Neural progenitor cell (in vitro differentiated cells): ENCODE measurements at regions not wholly inside any gene's neighbourhood (a gene's known extent, or its start where the extent isn't known, plus 50 kb on each side); places are given as distances from the start of the nearest gene placed in this dataset.

Experiments used
- EZH2 ChIP-seq: fragments of 200-600 bp; sonication (generic); IDR thresholded peaks from 2 replicates; pipeline ENCODE4 v1.6.1; 2017; ENCODE audit warnings: antibody characterized with exemption, mild to moderate bottlenecking, moderate library complexity
- EZH2phosphoT487 ChIP-seq: fragments of 200-600 bp; sonication (generic); IDR thresholded peaks from 2 replicates; pipeline ENCODE4 v1.6.1; 2017; ENCODE audit warnings: antibody characterized with exemption
- TF ChIP-seq, protein P1 (sequence below): fragments of 200-600 bp; sonication (generic); IDR thresholded peaks from 2 replicates; pipeline ENCODE4 v1.5.1; 2017; ENCODE audit warnings: antibody characterized with exemption, mild to moderate bottlenecking

DNA sequence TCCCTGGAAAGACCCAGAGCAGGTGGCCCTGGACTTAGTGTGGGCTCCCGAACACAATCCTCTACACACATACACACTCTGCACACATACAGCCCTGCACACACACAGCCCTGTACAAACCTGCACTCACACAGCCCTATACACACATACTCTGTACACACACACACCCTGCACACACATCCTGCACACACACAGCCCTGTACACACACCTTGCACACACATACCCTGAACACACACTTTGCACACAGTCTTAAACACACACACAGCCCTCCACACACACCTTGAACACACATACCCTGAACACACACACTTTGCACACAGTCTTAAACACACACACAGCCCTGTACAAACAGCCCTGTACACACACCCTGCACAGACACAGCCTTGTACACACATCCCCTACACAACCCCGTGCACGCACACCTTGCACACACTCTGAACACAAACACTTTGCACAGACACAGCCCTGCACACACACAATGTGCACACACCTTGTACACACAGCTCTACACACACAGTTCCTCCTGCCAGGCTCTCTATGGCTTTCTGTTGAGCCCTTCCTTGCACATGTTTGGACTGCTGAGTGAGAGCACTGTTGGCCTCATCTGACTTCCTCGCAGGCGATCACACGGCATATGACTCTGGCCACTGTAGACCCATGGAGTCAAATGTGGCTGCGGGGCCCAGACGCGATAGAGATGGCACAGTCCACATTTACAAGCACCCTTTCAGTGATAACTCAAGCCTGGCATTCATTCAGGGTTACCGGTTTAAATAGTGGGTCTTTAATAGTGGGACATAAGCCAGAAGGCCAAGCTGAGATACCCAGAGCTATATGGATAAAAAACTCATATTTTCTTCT, 245.7 kb upstream of the IRX1 start:
- TF ChIP-seq, protein P1, sequence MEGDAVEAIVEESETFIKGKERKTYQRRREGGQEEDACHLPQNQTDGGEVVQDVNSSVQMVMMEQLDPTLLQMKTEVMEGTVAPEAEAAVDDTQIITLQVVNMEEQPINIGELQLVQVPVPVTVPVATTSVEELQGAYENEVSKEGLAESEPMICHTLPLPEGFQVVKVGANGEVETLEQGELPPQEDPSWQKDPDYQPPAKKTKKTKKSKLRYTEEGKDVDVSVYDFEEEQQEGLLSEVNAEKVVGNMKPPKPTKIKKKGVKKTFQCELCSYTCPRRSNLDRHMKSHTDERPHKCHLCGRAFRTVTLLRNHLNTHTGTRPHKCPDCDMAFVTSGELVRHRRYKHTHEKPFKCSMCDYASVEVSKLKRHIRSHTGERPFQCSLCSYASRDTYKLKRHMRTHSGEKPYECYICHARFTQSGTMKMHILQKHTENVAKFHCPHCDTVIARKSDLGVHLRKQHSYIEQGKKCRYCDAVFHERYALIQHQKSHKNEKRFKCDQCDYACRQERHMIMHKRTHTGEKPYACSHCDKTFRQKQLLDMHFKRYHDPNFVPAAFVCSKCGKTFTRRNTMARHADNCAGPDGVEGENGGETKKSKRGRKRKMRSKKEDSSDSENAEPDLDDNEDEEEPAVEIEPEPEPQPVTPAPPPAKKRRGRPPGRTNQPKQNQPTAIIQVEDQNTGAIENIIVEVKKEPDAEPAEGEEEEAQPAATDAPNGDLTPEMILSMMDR = no peak
- TF ChIP-seq EZH2 (no peak), EZH2phosphoT487 (no peak)
